ENCODE measurements at regions not wholly inside any gene's neighbourhood (a gene's known extent, or its start where the extent isn't known, plus 50 kb on each side); places are given as distances from the start of the nearest gene placed in this dataset.
"Not testable (repeated sequence)": the region's sequence is repeated elsewhere in the genome, so short reads cannot be mapped to it uniquely, and the experiment has no call there.

GRCh38 chr17:56725144-56725543, 108.6 kb downstream of the C17orf67 start:
- H3K9ac ChIP-seq (ENCODE audit: insufficient read length, low read depth), result no peak overlapping the region
- H3K36me3 ChIP-seq (ENCODE audit: insufficient read depth, insufficient read length, low read length), result no peaks in the 10 kb centered on the region
- H3K4me3 ChIP-seq (ENCODE audit: insufficient read length, low read depth), result no peak overlapping the region
- H3K4me1 ChIP-seq (ENCODE audit: insufficient read depth, insufficient read length), result no peaks in the 10 kb centered on the region
- DNase-seq (ENCODE audit: low read depth, low spot score), result no peak
- no peak for TF ChIP-seq YY1 (IDR thresholded peaks at IDR 0.05; ENCODE audit: insufficient read depth, insufficient read length)
- TF ChIP-seq ZNF274 (IDR thresholded peaks at IDR 0.05; ENCODE audit: low read depth, low read length), result no peak
- no peak for TF ChIP-seq SUZ12 (IDR thresholded peaks at IDR 0.05; ENCODE audit: extremely low read depth, insufficient read depth, insufficient read length)
- H3K27me3 ChIP-seq (ENCODE audit: insufficient read depth, insufficient read length), result no peaks in the 10 kb centered on the region
- no peaks in the 10 kb centered on the region for H3K9me3 ChIP-seq (ENCODE audit: insufficient read depth, low read length)

DNA sequence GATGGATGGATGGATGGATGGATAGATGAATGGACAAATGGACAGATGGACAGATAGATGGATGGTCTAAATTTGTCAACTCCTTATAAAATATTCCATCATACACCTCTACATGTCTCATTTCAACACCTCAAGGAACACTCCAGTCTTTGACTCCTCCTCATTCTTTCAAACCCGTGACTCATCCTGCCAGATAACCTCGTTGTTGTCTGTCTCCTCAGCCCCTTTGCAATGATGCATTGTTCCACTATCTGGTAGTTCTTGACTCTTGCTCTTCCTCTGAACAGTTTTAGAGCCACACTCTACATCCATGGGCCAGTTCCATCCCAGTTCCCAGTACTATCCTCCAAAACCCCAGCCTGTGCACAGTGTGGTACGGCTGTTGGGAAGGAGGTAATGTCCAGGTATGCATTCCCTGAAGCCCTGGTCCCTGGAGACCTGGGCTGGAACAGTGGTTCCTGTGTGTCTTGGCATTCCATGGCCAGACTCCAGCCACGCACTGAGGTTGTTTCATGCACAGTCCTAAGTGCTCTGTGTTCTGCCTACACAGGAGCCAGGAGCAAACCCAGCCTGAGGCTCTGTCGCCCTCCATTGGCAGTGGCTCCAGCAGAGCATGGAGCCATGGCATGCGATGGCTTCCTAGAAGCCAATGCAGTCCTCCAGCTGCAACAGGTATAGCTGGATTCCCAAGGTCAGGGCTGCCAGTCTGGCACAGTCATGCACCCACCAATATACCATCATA, 105.7 kb downstream of the C17orf67 start:
- no peak for DNase-seq (ENCODE audit: low read depth, low spot score)
- no peaks in the 10 kb centered on the region for H3K36me3 ChIP-seq (ENCODE audit: insufficient read depth, insufficient read length, low read length)
- no peak for TF ChIP-seq YY1 (IDR thresholded peaks at IDR 0.05; ENCODE audit: insufficient read depth, insufficient read length)
- TF ChIP-seq ZNF274 (IDR thresholded peaks at IDR 0.05; ENCODE audit: low read depth, low read length), result no peak
- no peak for TF ChIP-seq SUZ12 (IDR thresholded peaks at IDR 0.05; ENCODE audit: extremely low read depth, insufficient read depth, insufficient read length)
- no peaks in the 10 kb centered on the region for H3K27me3 ChIP-seq (ENCODE audit: insufficient read depth, insufficient read length)
- H3K4me1 ChIP-seq (ENCODE audit: insufficient read depth, insufficient read length), result no peaks in the 10 kb centered on the region
- no peak overlapping the region for H3K9ac ChIP-seq (ENCODE audit: insufficient read length, low read depth)
- H3K4me3 ChIP-seq (ENCODE audit: insufficient read length, low read depth), result no peak overlapping the region
- H3K9me3 ChIP-seq (ENCODE audit: insufficient read depth, low read length), result no peaks in the 10 kb centered on the region

DNA sequence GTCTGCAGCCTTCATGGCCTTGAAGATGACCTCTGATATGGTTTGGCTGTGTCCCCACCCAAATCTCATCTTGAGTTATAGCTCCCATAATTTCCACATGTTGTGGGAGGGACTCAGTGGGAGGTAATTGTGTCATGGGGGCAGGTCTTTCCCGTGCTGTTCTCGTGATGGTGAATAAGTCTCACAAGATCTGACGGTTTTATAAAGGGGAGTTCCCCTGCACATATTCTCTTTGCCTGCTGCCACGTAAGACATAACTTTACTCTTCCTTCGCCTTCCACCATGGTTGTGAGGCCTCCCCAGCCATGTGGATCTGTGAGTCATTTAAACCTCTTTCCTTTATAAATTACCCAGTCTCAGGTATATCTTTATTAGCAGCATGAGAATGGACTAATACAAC, 102.6 kb downstream of the C17orf67 start:
- H3K4me1 ChIP-seq (ENCODE audit: insufficient read depth, insufficient read length); H3K9ac ChIP-seq (ENCODE audit: insufficient read length, low read depth); H3K36me3 ChIP-seq (ENCODE audit: insufficient read depth, insufficient read length, low read length); DNase-seq (ENCODE audit: low read depth, low spot score); H3K4me3 ChIP-seq (ENCODE audit: insufficient read length, low read depth); H3K9me3 ChIP-seq (ENCODE audit: insufficient read depth, low read length); H3K27me3 ChIP-seq (ENCODE audit: insufficient read depth, insufficient read length): not testable (repeated sequence)

DNA sequence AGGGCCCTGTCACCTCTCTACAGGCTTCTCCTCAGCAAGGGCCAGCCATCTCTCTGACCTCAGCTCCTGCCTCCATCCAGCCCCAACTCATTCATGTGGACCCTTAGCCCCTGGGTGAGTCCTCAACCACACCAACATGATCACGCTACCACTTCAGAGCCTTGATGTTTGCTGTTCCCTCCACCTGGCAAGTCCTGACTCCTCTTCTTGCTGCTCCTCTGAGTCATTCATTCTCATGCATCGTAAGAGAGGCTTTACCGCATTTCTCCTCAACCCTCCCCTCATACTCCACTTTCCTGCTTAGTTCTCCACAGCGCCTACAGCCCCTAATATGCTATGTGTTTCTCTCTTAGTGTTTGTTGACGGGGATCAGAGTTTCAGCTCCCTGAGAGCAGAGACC, 99.9 kb downstream of the C17orf67 start:
- Histone ChIP-seq H3K4me3 (ENCODE audit: insufficient read length, low read depth) (no peak overlapping the region), H3K4me1 (ENCODE audit: insufficient read depth, insufficient read length) (peaks cover 8% of the 10 kb centered on the region), H3K9me3 (ENCODE audit: insufficient read depth, low read length) (no peaks in the 10 kb centered on the region), H3K27me3 (ENCODE audit: insufficient read depth, insufficient read length) (no peaks in the 10 kb centered on the region), H3K9ac (ENCODE audit: insufficient read length, low read depth) (no peak overlapping the region), H3K36me3 (ENCODE audit: insufficient read depth, insufficient read length, low read length) (no peaks in the 10 kb centered on the region)
- DNase-seq (ENCODE audit: low read depth, low spot score), result no peak
- no peak for TF ChIP-seq YY1 (IDR thresholded peaks at IDR 0.05; ENCODE audit: insufficient read depth, insufficient read length)
- TF ChIP-seq SUZ12 (IDR thresholded peaks at IDR 0.05; ENCODE audit: extremely low read depth, insufficient read depth, insufficient read length), result no peak
- TF ChIP-seq ZNF274 (IDR thresholded peaks at IDR 0.05; ENCODE audit: low read depth, low read length), result no peak

DNA sequence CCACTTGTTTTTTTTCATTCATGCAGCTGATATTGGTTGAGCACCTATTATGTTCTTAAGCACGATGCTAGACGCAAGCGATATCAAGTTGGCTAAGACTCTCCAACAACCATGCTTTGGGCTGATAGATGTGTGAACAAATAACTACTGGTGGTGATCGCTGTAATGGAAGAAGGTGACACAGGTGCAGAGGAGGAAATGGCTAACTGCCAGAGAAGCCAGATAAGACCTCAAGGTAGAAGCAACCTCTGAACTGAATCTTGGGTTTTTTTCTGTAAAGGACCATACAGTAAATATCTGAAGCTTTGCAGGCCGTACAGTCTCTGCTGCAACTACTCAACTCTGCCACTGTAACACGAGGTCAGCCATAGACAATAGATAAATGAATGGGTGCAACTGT, 97.9 kb downstream of the C17orf67 start:
- no peak for TF ChIP-seq YY1 (IDR thresholded peaks at IDR 0.05; ENCODE audit: insufficient read depth, insufficient read length)
- no peak overlapping the region for H3K4me3 ChIP-seq (ENCODE audit: insufficient read length, low read depth)
- no peak for DNase-seq (ENCODE audit: low read depth, low spot score)
- no peaks in the 10 kb centered on the region for H3K9me3 ChIP-seq (ENCODE audit: insufficient read depth, low read length)
- no peak overlapping the region for H3K9ac ChIP-seq (ENCODE audit: insufficient read length, low read depth)
- no peaks in the 10 kb centered on the region for H3K27me3 ChIP-seq (ENCODE audit: insufficient read depth, insufficient read length)
- peaks cover 11% of the 10 kb centered on the region for H3K4me1 ChIP-seq (ENCODE audit: insufficient read depth, insufficient read length)
- H3K36me3 ChIP-seq (ENCODE audit: insufficient read depth, insufficient read length, low read length), result no peaks in the 10 kb centered on the region

GRCh38 chr17:56737421-56738161, 96.1 kb downstream of the C17orf67 start:
- Histone ChIP-seq H3K4me1 (ENCODE audit: insufficient read depth, insufficient read length) (peaks cover 11% of the 10 kb centered on the region), H3K36me3 (ENCODE audit: insufficient read depth, insufficient read length, low read length) (no peaks in the 10 kb centered on the region), H3K27me3 (ENCODE audit: insufficient read depth, insufficient read length) (no peaks in the 10 kb centered on the region), H3K9me3 (ENCODE audit: insufficient read depth, low read length) (no peaks in the 10 kb centered on the region), H3K9ac (ENCODE audit: insufficient read length, low read depth) (no peak overlapping the region), H3K4me3 (ENCODE audit: insufficient read length, low read depth) (no peak overlapping the region)
- no peak for DNase-seq (ENCODE audit: low read depth, low spot score)
- TF ChIP-seq ZNF274 (IDR thresholded peaks at IDR 0.05; ENCODE audit: low read depth, low read length), result no peak
- TF ChIP-seq YY1 (IDR thresholded peaks at IDR 0.05; ENCODE audit: insufficient read depth, insufficient read length), result no peak
- TF ChIP-seq SUZ12 (IDR thresholded peaks at IDR 0.05; ENCODE audit: extremely low read depth, insufficient read depth, insufficient read length), result no peak

- H3K36me3 ChIP-seq (ENCODE audit: insufficient read depth, insufficient read length, low read length), result no peaks in the 10 kb centered on the region
- H3K27me3 ChIP-seq (ENCODE audit: insufficient read depth, insufficient read length), result no peaks in the 10 kb centered on the region
- H3K9ac ChIP-seq (ENCODE audit: insufficient read length, low read depth), result no peak overlapping the region
These were observed 94.3 kb downstream of the C17orf67 start for GRCh38 chr17:56739376-56739775.

More at GRCh38 chr17:56739376-56739775, 94.3 kb downstream of the C17orf67 start:
- peaks cover 9% of the 10 kb centered on the region; the same call in 1 of the 2 replicates for H3K9me3 ChIP-seq (ENCODE audit: insufficient read depth, low read length)
- no peak overlapping the region for H3K4me3 ChIP-seq (ENCODE audit: insufficient read length, low read depth)
- DNase-seq (ENCODE audit: low read depth, low spot score), result no peak
- TF ChIP-seq ZNF274 (IDR thresholded peaks at IDR 0.05; ENCODE audit: low read depth, low read length) (no peak), YY1 (IDR thresholded peaks at IDR 0.05; ENCODE audit: insufficient read depth, insufficient read length) (no peak), SUZ12 (IDR thresholded peaks at IDR 0.05; ENCODE audit: extremely low read depth, insufficient read depth, insufficient read length) (no peak)
- H3K4me1 ChIP-seq (ENCODE audit: insufficient read depth, insufficient read length), result peaks cover 11% of the 10 kb centered on the region

Data from NT2/D1 (cell line).